ENCODE measurements at regions not wholly inside any gene's neighbourhood (a gene's known extent, or its start where the extent isn't known, plus 50 kb on each side); places are given as distances from the start of the nearest gene placed in this dataset.

GRCh38 chrX:121227888-121228287 lies 180.5 kb downstream of the GLUD2 start:
- WGBS (ENCODE audit: extremely low coverage, insufficient coverage, insufficient read length), result no CpG with 5 or more reads among the region's 3 CpGs
- Histone ChIP-seq H3K79me2 (ENCODE audit: control insufficient read depth, insufficient read depth, low read length, poor library complexity) (no peaks in the 10 kb centered on the region), H2BK120ac (ENCODE audit: insufficient read depth, low read length, poor library complexity) (no peak overlapping the region), H3K18ac (ENCODE audit: low read length) (no peak overlapping the region), H2AK5ac (ENCODE audit: low read length) (no peak overlapping the region), H3K23ac (ENCODE audit: low read length) (no peak overlapping the region), H3K4me3 (ENCODE audit: low read depth, low read length) (no peak overlapping the region), H3K27ac (ENCODE audit: low read depth, low read length) (no peak overlapping the region), H3K27me3 (ENCODE audit: insufficient read depth, low read length) (no peaks in the 10 kb centered on the region), H4K8ac (ENCODE audit: low read depth, low read length) (no peak overlapping the region), H3K4ac (ENCODE audit: low read depth, low read length) (no peak overlapping the region), H3K4me1 (ENCODE audit: control insufficient read depth in 1 of 2, insufficient read depth in 2 of 2, low read length in 2 of 2) (no peaks in the 10 kb centered on the region), H4K91ac (ENCODE audit: low read depth, low read length) (no peak overlapping the region), H4K12ac (ENCODE audit: low read depth, low read length) (no peak overlapping the region), H3K79me1 (ENCODE audit: low read length) (no peaks in the 10 kb centered on the region), H2AFZ (ENCODE audit: insufficient read depth, low read length, poor library complexity) (no peak overlapping the region), H3K4me2 (ENCODE audit: low read length) (no peak overlapping the region), H3K36me3 (ENCODE audit: control insufficient read depth in 1 of 2, insufficient read depth in 2 of 2, low read length in 2 of 2) (no peaks in the 10 kb centered on the region), H2BK12ac (ENCODE audit: low read length) (no peak overlapping the region), H3K9me3 (ENCODE audit: insufficient read depth, low read depth, low read length) (no peaks in the 10 kb centered on the region), H3K14ac (ENCODE audit: low read length) (no peak overlapping the region), H2BK5ac (ENCODE audit: low read depth, low read length, poor library complexity) (no peak overlapping the region), H3K9ac (ENCODE audit: low read length) (no peak overlapping the region)
- no peak for DNase-seq

DNA sequence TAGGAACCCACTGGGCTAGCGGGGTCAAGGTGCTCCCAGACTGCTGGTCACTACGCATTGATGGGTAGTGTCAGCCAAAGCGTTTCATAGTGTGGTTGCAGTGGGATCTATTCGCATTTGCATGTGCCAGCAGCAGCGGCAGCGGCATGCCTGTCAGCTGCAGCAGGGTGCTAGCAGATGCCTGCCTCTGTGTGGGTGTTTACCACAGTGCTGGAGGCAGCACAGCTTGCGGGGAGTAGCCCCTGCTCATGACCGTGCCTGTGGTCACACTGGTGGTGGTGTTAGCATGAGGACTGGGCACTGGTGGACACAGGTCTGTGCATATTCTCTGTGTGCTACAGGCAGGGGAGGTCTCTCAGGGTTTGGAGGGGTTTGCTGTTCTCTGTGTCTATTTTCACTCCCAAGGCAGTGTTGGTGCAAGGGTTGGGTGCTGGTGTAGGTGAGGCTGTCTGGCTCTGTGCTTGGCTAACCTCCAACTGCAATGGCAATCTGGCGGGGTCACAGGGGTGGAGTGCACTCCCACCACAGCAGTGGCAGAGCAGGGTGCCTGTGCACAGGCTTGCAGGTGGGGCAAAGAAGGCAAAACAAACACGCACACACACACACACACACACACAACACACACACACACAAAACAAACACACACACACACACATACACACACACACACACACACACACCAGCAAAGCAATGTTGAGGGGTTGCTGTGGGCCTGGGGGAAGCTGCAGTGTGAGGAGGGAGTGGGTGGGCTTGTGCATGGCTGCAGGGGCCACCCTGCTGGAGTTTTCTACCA lies 184.4 kb downstream of the GLUD2 start:
- H2AFZ ChIP-seq (ENCODE audit: insufficient read depth, low read length, poor library complexity), result no peak overlapping the region
- H3K4ac ChIP-seq (ENCODE audit: low read depth, low read length), result no peak overlapping the region
- DNase-seq, result no peak
- no peak overlapping the region for H3K14ac ChIP-seq (ENCODE audit: low read length)
- H3K9me3 ChIP-seq (ENCODE audit: insufficient read depth, low read depth, low read length), result no peaks in the 10 kb centered on the region
- WGBS (ENCODE audit: extremely low coverage, insufficient coverage, insufficient read length), result no CpG with 5 or more reads among the region's 10 CpGs
- no peak overlapping the region for H3K18ac ChIP-seq (ENCODE audit: low read length)
- no peak overlapping the region for H3K23ac ChIP-seq (ENCODE audit: low read length)
- H2BK120ac ChIP-seq (ENCODE audit: insufficient read depth, low read length, poor library complexity), result no peak overlapping the region
- H3K79me2 ChIP-seq (ENCODE audit: control insufficient read depth, insufficient read depth, low read length, poor library complexity), result no peaks in the 10 kb centered on the region
- no peaks in the 10 kb centered on the region for H3K27me3 ChIP-seq (ENCODE audit: insufficient read depth, low read length)
- no peak overlapping the region for H4K8ac ChIP-seq (ENCODE audit: low read depth, low read length)
- no peaks in the 10 kb centered on the region for H3K4me1 ChIP-seq (ENCODE audit: control insufficient read depth in 1 of 2, insufficient read depth in 2 of 2, low read length in 2 of 2)
- no peak overlapping the region for H2BK5ac ChIP-seq (ENCODE audit: low read depth, low read length, poor library complexity)
- H2BK12ac ChIP-seq (ENCODE audit: low read length), result no peak overlapping the region
- no peak overlapping the region for H3K9ac ChIP-seq (ENCODE audit: low read length)
- H3K36me3 ChIP-seq (ENCODE audit: control insufficient read depth in 1 of 2, insufficient read depth in 2 of 2, low read length in 2 of 2), result no peaks in the 10 kb centered on the region
- H3K4me3 ChIP-seq (ENCODE audit: low read depth, low read length), result no peak overlapping the region
- H4K91ac ChIP-seq (ENCODE audit: low read depth, low read length), result no peak overlapping the region
- no peak overlapping the region for H3K4me2 ChIP-seq (ENCODE audit: low read length)
- no peaks in the 10 kb centered on the region for H3K79me1 ChIP-seq (ENCODE audit: low read length)
- H3K27ac ChIP-seq (ENCODE audit: low read depth, low read length), result no peak overlapping the region
- no peak overlapping the region for H2AK5ac ChIP-seq (ENCODE audit: low read length)
- no peak overlapping the region for H4K12ac ChIP-seq (ENCODE audit: low read depth, low read length)

GRCh38 chrX:121236040-121236439 lies 188.6 kb downstream of the GLUD2 start:
- H3K4me3 ChIP-seq (ENCODE audit: low read depth, low read length), result no peak overlapping the region
- no peak overlapping the region for H3K14ac ChIP-seq (ENCODE audit: low read length)
- H2AK5ac ChIP-seq (ENCODE audit: low read length), result no peak overlapping the region
- H2AFZ ChIP-seq (ENCODE audit: insufficient read depth, low read length, poor library complexity), result no peak overlapping the region
- no peak overlapping the region for H4K8ac ChIP-seq (ENCODE audit: low read depth, low read length)
- no peaks in the 10 kb centered on the region for H3K9me3 ChIP-seq (ENCODE audit: insufficient read depth, low read depth, low read length)
- H3K36me3 ChIP-seq (ENCODE audit: control insufficient read depth in 1 of 2, insufficient read depth in 2 of 2, low read length in 2 of 2), result no peaks in the 10 kb centered on the region
- no peak for DNase-seq
- no peaks in the 10 kb centered on the region for H3K79me2 ChIP-seq (ENCODE audit: control insufficient read depth, insufficient read depth, low read length, poor library complexity)
- no peaks in the 10 kb centered on the region for H3K4me1 ChIP-seq (ENCODE audit: control insufficient read depth in 1 of 2, insufficient read depth in 2 of 2, low read length in 2 of 2)
- no CpG with 5 or more reads among the region's 1 CpG for WGBS (ENCODE audit: extremely low coverage, insufficient coverage, insufficient read length)
- no peak overlapping the region for H2BK5ac ChIP-seq (ENCODE audit: low read depth, low read length, poor library complexity)
- no peak overlapping the region for H3K4ac ChIP-seq (ENCODE audit: low read depth, low read length)
- no peak overlapping the region for H2BK120ac ChIP-seq (ENCODE audit: insufficient read depth, low read length, poor library complexity)
- H3K18ac ChIP-seq (ENCODE audit: low read length), result no peak overlapping the region
- no peak overlapping the region for H2BK12ac ChIP-seq (ENCODE audit: low read length)
- no peak overlapping the region for H3K9ac ChIP-seq (ENCODE audit: low read length)
- H3K4me2 ChIP-seq (ENCODE audit: low read length), result no peak overlapping the region
- no peak overlapping the region for H3K23ac ChIP-seq (ENCODE audit: low read length)
- H3K79me1 ChIP-seq (ENCODE audit: low read length), result no peaks in the 10 kb centered on the region
- no peak overlapping the region for H4K12ac ChIP-seq (ENCODE audit: low read depth, low read length)
- no peak overlapping the region for H4K91ac ChIP-seq (ENCODE audit: low read depth, low read length)
- H3K27ac ChIP-seq (ENCODE audit: low read depth, low read length), result no peak overlapping the region
- H3K27me3 ChIP-seq (ENCODE audit: insufficient read depth, low read length), result no peaks in the 10 kb centered on the region

GRCh38 chrX:121238093-121238492 lies 190.7 kb downstream of the GLUD2 start:
- H3K27ac ChIP-seq (ENCODE audit: low read depth, low read length), result no peak overlapping the region
- no peaks in the 10 kb centered on the region for H3K79me2 ChIP-seq (ENCODE audit: control insufficient read depth, insufficient read depth, low read length, poor library complexity)
- no peak overlapping the region for H3K14ac ChIP-seq (ENCODE audit: low read length)
- H3K79me1 ChIP-seq (ENCODE audit: low read length), result no peaks in the 10 kb centered on the region
- no peak overlapping the region for H3K9ac ChIP-seq (ENCODE audit: low read length)
- no peak overlapping the region for H4K8ac ChIP-seq (ENCODE audit: low read depth, low read length)
- no peaks in the 10 kb centered on the region for H3K36me3 ChIP-seq (ENCODE audit: control insufficient read depth in 1 of 2, insufficient read depth in 2 of 2, low read length in 2 of 2)
- no peak overlapping the region for H3K4me3 ChIP-seq (ENCODE audit: low read depth, low read length)
- H2AK5ac ChIP-seq (ENCODE audit: low read length), result no peak overlapping the region
- WGBS (ENCODE audit: extremely low coverage, insufficient coverage, insufficient read length), result no CpG with 5 or more reads among the region's 1 CpG
- H2BK5ac ChIP-seq (ENCODE audit: low read depth, low read length, poor library complexity), result no peak overlapping the region
- no peak overlapping the region for H4K12ac ChIP-seq (ENCODE audit: low read depth, low read length)
- no peaks in the 10 kb centered on the region for H3K27me3 ChIP-seq (ENCODE audit: insufficient read depth, low read length)
- H2BK120ac ChIP-seq (ENCODE audit: insufficient read depth, low read length, poor library complexity), result no peak overlapping the region
- no peak overlapping the region for H2BK12ac ChIP-seq (ENCODE audit: low read length)
- no peak for DNase-seq
- H3K4me1 ChIP-seq (ENCODE audit: control insufficient read depth in 1 of 2, insufficient read depth in 2 of 2, low read length in 2 of 2), result no peaks in the 10 kb centered on the region
- H3K4me2 ChIP-seq (ENCODE audit: low read length), result no peak overlapping the region
- no peak overlapping the region for H3K23ac ChIP-seq (ENCODE audit: low read length)
- no peak overlapping the region for H3K18ac ChIP-seq (ENCODE audit: low read length)
- H4K91ac ChIP-seq (ENCODE audit: low read depth, low read length), result no peak overlapping the region
- H3K9me3 ChIP-seq (ENCODE audit: insufficient read depth, low read depth, low read length), result no peaks in the 10 kb centered on the region
- H3K4ac ChIP-seq (ENCODE audit: low read depth, low read length), result no peak overlapping the region
- H2AFZ ChIP-seq (ENCODE audit: insufficient read depth, low read length, poor library complexity), result no peak overlapping the region
